ENCODE measurements at regions not wholly inside any gene's neighbourhood (a gene's known extent, or its start where the extent isn't known, plus 50 kb on each side); places are given as distances from the start of the nearest gene placed in this dataset.

DNA sequence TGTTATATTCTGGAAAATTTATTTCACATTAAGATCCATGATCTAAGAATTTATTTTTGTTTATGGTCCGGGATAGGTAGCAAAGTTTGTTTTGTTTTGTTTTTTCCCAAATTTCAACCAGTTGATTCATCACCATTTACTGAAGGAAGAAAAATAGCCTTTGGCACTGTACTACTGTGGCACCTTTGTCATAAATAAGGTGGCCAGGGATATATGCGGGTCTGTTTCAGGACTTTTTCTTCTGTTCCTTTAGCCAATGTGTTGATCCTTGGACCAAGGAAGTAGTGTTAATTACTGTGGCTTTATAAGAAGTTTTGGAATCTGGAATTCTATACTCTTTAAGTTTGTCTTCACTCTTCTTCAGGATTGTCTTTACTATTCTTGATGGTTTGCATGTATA is 171.7 kb downstream of the FAXC start (continued):
- TF ChIP-seq KDM1A (IDR thresholded peaks at IDR 0.05; ENCODE audit: borderline replicate concordance, low read length) (no peak), ASH2L (IDR thresholded peaks at IDR 0.05; ENCODE audit: low read length) (no peak)
